ENCODE measurements at regions not wholly inside any gene's neighbourhood (a gene's known extent, or its start where the extent isn't known, plus 50 kb on each side); places are given as distances from the start of the nearest gene placed in this dataset.

- ATAC-seq = no peak
Measured at GRCh38 chr7:95662987-95663386, 66.7 kb upstream of the PDK4 start.

GRCh38 chr7:95660023-95660434 lies 63.7 kb upstream of the PDK4 start:
- DNase-seq (no peak), ATAC-seq (no peak)

More at GRCh38 chr7:95662987-95663386, 66.7 kb upstream of the PDK4 start:
- no peak for DNase-seq

- DNase-seq (no peak), ATAC-seq (no peak)
Measured at GRCh38 chr7:95658676-95659075, 62.4 kb upstream of the PDK4 start.

GRCh38 chr7:95649546-95649945 lies 53.2 kb upstream of the PDK4 start:
- ATAC-seq = no peak
- no peak for DNase-seq

- no peak for ATAC-seq
- DNase-seq = no peak
Measured at GRCh38 chr7:95646350-95646749, 50.0 kb upstream of the PDK4 start.

All from stimulated activated naive CD8-positive, alpha-beta T cell treated with anti-CD3 and anti-CD28 coated beads, Interleukin-15, Interleukin-2, amounts not matched to agents 100 U/mL and 50 U/mL, for 24 hours (primary cell).